H9 (cell line): ENCODE measurements at regions not wholly inside any gene's neighbourhood (a gene's known extent, or its start where the extent isn't known, plus 50 kb on each side); places are given as distances from the start of the nearest gene placed in this dataset.

Experiments
- DNase-seq: peaks from one replicate; pipeline ENCODE4 v3.0.0-alpha.2; 2017
- H2AFZ ChIP-seq: one replicate; pipeline ENCODE4 v1.6.1; 2013; ENCODE audit warnings: mild to moderate bottlenecking, low read length, control low read depth, moderate library complexity
- H2AK5ac ChIP-seq: 2 replicates; pipeline ENCODE4 v1.6.1; 2013; ENCODE audit warnings: low read length, control low read depth, mixed read lengths; ENCODE audit not compliant: insufficient read length
- H2BK120ac ChIP-seq: one replicate; pipeline ENCODE4 v1.6.1; 2013; ENCODE audit warnings: low read depth, mild to moderate bottlenecking, low read length, control low read depth, inconsistent platforms; ENCODE audit not compliant: poor library complexity, severe bottlenecking
- H2BK12ac ChIP-seq: 2 replicates; pipeline ENCODE4 v1.6.1; 2013; ENCODE audit warnings: low read length, control low read depth, mixed read lengths, low read depth; ENCODE audit not compliant: insufficient read length
- H2BK15ac ChIP-seq: 2 replicates; pipeline ENCODE4 v1.6.1; 2013; ENCODE audit warnings: low read depth, low read length, control low read depth
- H2BK20ac ChIP-seq: one replicate; pipeline ENCODE4 v1.6.1; 2013; ENCODE audit warnings: low read depth, mild to moderate bottlenecking, low read length, control low read depth, inconsistent platforms; ENCODE audit not compliant: poor library complexity, severe bottlenecking
- H2BK5ac ChIP-seq: 2 replicates; pipeline ENCODE4 v1.6.1; 2013; ENCODE audit warnings: low read length, control low read depth, mixed read lengths; ENCODE audit not compliant: insufficient read length
- H3K14ac ChIP-seq: 2 replicates; pipeline ENCODE4 v1.6.1; 2013; ENCODE audit warnings: low read length, control low read depth; ENCODE audit not compliant: insufficient read depth
- H3K18ac ChIP-seq: 2 replicates; pipeline ENCODE4 v1.6.1; 2013; ENCODE audit warnings: low read depth, mild to moderate bottlenecking, mixed read lengths, low read length, control low read depth; ENCODE audit not compliant: insufficient read length
- H3K23ac ChIP-seq: 2 replicates; pipeline ENCODE4 v1.6.1; 2013; ENCODE audit warnings: low read length, control low read depth, mixed read lengths, low read depth; ENCODE audit not compliant: insufficient read length
- H3K23me2 ChIP-seq: 2 replicates; pipeline ENCODE4 v1.6.1; 2013; ENCODE audit warnings: low read depth, mild to moderate bottlenecking, mixed read lengths, low read length, control low read depth; ENCODE audit not compliant: insufficient read length, poor library complexity, severe bottlenecking
- H3K27ac ChIP-seq: 2 replicates; pipeline ENCODE4 v1.5.1; 2013; ENCODE audit warnings: low read length, control low read depth, mixed read lengths, low read depth; ENCODE audit not compliant: insufficient read length
- H3K27me3 ChIP-seq: 2 replicates; pipeline ENCODE4 v1.6.1; 2013; ENCODE audit warnings: low read length, control low read depth, inconsistent platforms; ENCODE audit not compliant: insufficient read depth
- H3K4ac ChIP-seq: 2 replicates; pipeline ENCODE4 v1.6.1; 2013; ENCODE audit warnings: low read depth, mild to moderate bottlenecking, control low read depth, inconsistent platforms, low read length, moderate library complexity
- H3K4me1 ChIP-seq: 2 replicates; pipeline ENCODE4 v1.6.1; 2013; ENCODE audit warnings: low read length, control low read depth, inconsistent platforms; ENCODE audit not compliant: insufficient read depth
- H3K4me2 ChIP-seq: 2 replicates; pipeline ENCODE4 v1.6.1; 2013; ENCODE audit warnings: low read length, control low read depth, mixed read lengths; ENCODE audit not compliant: insufficient read length, insufficient read depth
- H3K56ac ChIP-seq: 2 replicates; pipeline ENCODE4 v1.6.1; 2013; ENCODE audit warnings: low read depth, mild to moderate bottlenecking, mixed read lengths, low read length, control low read depth; ENCODE audit not compliant: insufficient read length
- H3K79me1 ChIP-seq: 2 replicates; pipeline ENCODE4 v1.6.1; 2013; ENCODE audit warnings: low read depth, mild to moderate bottlenecking, moderate library complexity, low read length, control low read depth, inconsistent platforms; ENCODE audit not compliant: insufficient read depth, poor library complexity, severe bottlenecking
- H3K79me2 ChIP-seq: 2 replicates; pipeline ENCODE4 v1.6.1; 2013; ENCODE audit warnings: low read length, control low read depth, inconsistent platforms; ENCODE audit not compliant: insufficient read depth
- H3K9ac ChIP-seq: 2 replicates; pipeline ENCODE4 v1.6.1; 2013; ENCODE audit warnings: low read length, control low read depth, mixed read lengths; ENCODE audit not compliant: insufficient read length; ENCODE audit errors: extremely low read depth
- H3K9me3 ChIP-seq: one replicate; pipeline ENCODE4 v1.6.1; 2013; ENCODE audit warnings: low read depth, low read length, inconsistent platforms; ENCODE audit not compliant: control insufficient read depth
- H3T11ph ChIP-seq: one replicate; pipeline ENCODE4 v1.6.1; 2013; ENCODE audit warnings: mild to moderate bottlenecking, low read length, control low read depth, inconsistent platforms
- H4K20me1 ChIP-seq: one replicate; pipeline ENCODE4 v1.6.1; 2013; ENCODE audit not compliant: control insufficient read depth, insufficient read length, insufficient read depth
- H4K5ac ChIP-seq: 2 replicates; pipeline ENCODE4 v1.6.1; 2013; ENCODE audit warnings: low read depth, mild to moderate bottlenecking, mixed read lengths, low read length, control low read depth; ENCODE audit not compliant: insufficient read length
- H4K8ac ChIP-seq: replicated peaks from 2 replicates; pipeline ENCODE4 v1.6.1; 2013; ENCODE audit warnings: low read length, control low read depth, mixed read lengths, low read depth; ENCODE audit not compliant: insufficient read length
- H4K91ac ChIP-seq: 2 replicates; pipeline ENCODE4 v1.6.1; 2013; ENCODE audit warnings: low read depth, mild to moderate bottlenecking, moderate library complexity, mixed read lengths, low read length, control low read depth; ENCODE audit not compliant: insufficient read length
- H3K27ac Mint-ChIP-seq, 3 experiments: 2 replicates in 2 of 3; 3 replicates in 1 of 3; pipeline ENCODE4 v1.8.0; 2020 to 2021; ENCODE audit warnings: mixed read lengths in 3 of 3, mild to moderate bottlenecking in 1 of 3, moderate library complexity in 1 of 3
- H3K27me3 Mint-ChIP-seq: 2 replicates; pipeline ENCODE4 v1.8.0; 2021; ENCODE audit warnings: low read depth, mild to moderate bottlenecking, moderate library complexity, mixed read lengths
- H3K36me3 Mint-ChIP-seq, 3 experiments: 2 replicates in 2 of 3; 3 replicates in 1 of 3; pipeline ENCODE4 v1.8.0; 2020 to 2021; ENCODE audit warnings: low read depth in 3 of 3, mixed read lengths in 3 of 3; ENCODE audit not compliant: insufficient read depth in 1 of 3
- H3K4me1 Mint-ChIP-seq, 2 experiments: 2 replicates each; pipeline ENCODE4 v1.8.0; 2020; ENCODE audit warnings: mixed read lengths in 2 of 2
- H3K4me3 Mint-ChIP-seq, 2 experiments: 2 replicates in 1 of 2; 3 replicates in 1 of 2; pipeline ENCODE4 v1.8.0; 2020 to 2021; ENCODE audit warnings: mild to moderate bottlenecking in 2 of 2, mixed read lengths in 2 of 2, moderate library complexity in 1 of 2
- H3K9me3 Mint-ChIP-seq, 2 experiments: 2 replicates in 1 of 2; 3 replicates in 1 of 2; pipeline ENCODE4 v1.8.0; 2020; ENCODE audit warnings: mild to moderate bottlenecking in 2 of 2, mixed read lengths in 2 of 2, moderate library complexity in 1 of 2
- CTCF ChIP-seq: fragments of 200-600 bp; sonication (generic); conservative IDR thresholded peaks from 3 replicates; pipeline ENCODE4 v1.8.0; 2021; ENCODE audit warnings: antibody characterized with exemption, mild to moderate bottlenecking
- WGBS: extraction: QIAGEN DNeasy Blood & Tissue Kit; methylation state at CpG from one replicate; pipeline ENCODE4 v1.1.7; 2013; ENCODE audit warnings: missing lambda C conversion rate, low lambda C conversion rate, mixed read lengths; ENCODE audit not compliant: insufficient read length; ENCODE audit errors: extremely low coverage; 5-methylcytosine and 5-hydroxymethylcytosine counted together

- DNase-seq: no peak
- no CpG with 5 or more reads among the region's 3 CpGs for WGBS
- H4K91ac ChIP-seq: no peak overlapping the region
- H3K79me2 ChIP-seq: no peaks in the 10 kb centered on the region
- H3T11ph ChIP-seq: no peak overlapping the region
- H3K27me3 ChIP-seq: no peaks in the 10 kb centered on the region
- H4K5ac ChIP-seq: no peak overlapping the region
- H2BK5ac ChIP-seq: no peak overlapping the region
- H3K4me1 ChIP-seq: no peaks in the 10 kb centered on the region
- no peak overlapping the region for H3K56ac ChIP-seq
- H2BK20ac ChIP-seq: no peak overlapping the region
- Mint-ChIP-seq H3K9me3 (peaks cover 13 to 32% of the 10 kb centered on the region in 2 experiments; a peak in 4 of 5 replicates), H3K36me3 (peaks cover 18 to 34% (median 19%) of the 10 kb centered on the region in 3 experiments), H3K27ac (no peak overlapping the region), H3K4me3 (no peak overlapping the region), H3K27me3 (no peaks in the 10 kb centered on the region), H3K4me1 (no peaks in the 10 kb centered on the region)
- H3K9ac ChIP-seq: no peak overlapping the region
- no peak overlapping the region for H4K8ac ChIP-seq
- H3K23ac ChIP-seq: no peak overlapping the region
- no peaks in the 10 kb centered on the region for H4K20me1 ChIP-seq
- H2BK12ac ChIP-seq: no peak overlapping the region
- TF ChIP-seq CTCF: no peak
- H2BK15ac ChIP-seq: no peak overlapping the region
- H3K18ac ChIP-seq: no peak overlapping the region
- H3K4ac ChIP-seq: no peak overlapping the region
- H3K4me2 ChIP-seq: no peak overlapping the region
- no peaks in the 10 kb centered on the region for H3K79me1 ChIP-seq
- peaks cover 12% of the 10 kb centered on the region for H3K9me3 ChIP-seq
- no peak overlapping the region for H3K14ac ChIP-seq
- no peak overlapping the region for H2AFZ ChIP-seq
- H2BK120ac ChIP-seq: no peak overlapping the region
- H3K27ac ChIP-seq: no peak overlapping the region
- H2AK5ac ChIP-seq: no peak overlapping the region
- no peaks in the 10 kb centered on the region for H3K23me2 ChIP-seq
Observed at GRCh38 chr10:60564475-60564874, 174.8 kb upstream of the ANK3 start.
